Subcutaneous abdominal adipose tissue (tissue), 5 donors: ENCODE measurements at regions not wholly inside any gene's neighbourhood (a gene's known extent, or its start where the extent isn't known, plus 50 kb on each side); places are given as distances from the start of the nearest gene placed in this dataset.

Source experiments
- H3K27ac ChIP-seq: one replicate; pipeline ENCODE4 v1.7.0; 2013; ENCODE audit warnings: low read depth, mild to moderate bottlenecking, inconsistent platforms, low read length, moderate library complexity
- H3K27me3 ChIP-seq, 5 donors: one replicate each; pipeline ENCODE4 v1.7.0; 2013; ENCODE audit warnings: low read length in 5 of 5, inconsistent platforms in 1 of 5; ENCODE audit not compliant: control insufficient read depth in 5 of 5, insufficient read depth in 4 of 5
- H3K36me3 ChIP-seq, 5 donors: one replicate each; pipeline ENCODE4 v1.7.0; 2013; ENCODE audit warnings: low read length in 5 of 5; ENCODE audit not compliant: control insufficient read depth in 5 of 5, insufficient read depth in 5 of 5
- H3K4me1 ChIP-seq, 5 donors: one replicate each; pipeline ENCODE4 v1.7.0; 2013; ENCODE audit warnings: low read length in 5 of 5, mild to moderate bottlenecking in 3 of 5, moderate library complexity in 1 of 5; ENCODE audit not compliant: control insufficient read depth in 5 of 5, insufficient read depth in 5 of 5
- H3K4me3 ChIP-seq, 5 donors: one replicate each; pipeline ENCODE4 v1.7.0; 2013; ENCODE audit warnings: low read length in 5 of 5, low read depth in 1 of 5
- H3K9ac ChIP-seq, 5 donors: one replicate each; pipeline ENCODE4 v1.7.0; 2013; ENCODE audit warnings: low read length in 5 of 5, mild to moderate bottlenecking in 4 of 5, moderate library complexity in 3 of 5
- H3K9me3 ChIP-seq, 5 donors: one replicate each; pipeline ENCODE4 v1.7.0; 2013; ENCODE audit warnings: low read length in 5 of 5; ENCODE audit not compliant: control insufficient read depth in 5 of 5
- donor health status: healthy.
- donor health status: healthy.
- donor health status: healthy.
- donor health status: healthy.
- donor health status: healthy.

DNA sequence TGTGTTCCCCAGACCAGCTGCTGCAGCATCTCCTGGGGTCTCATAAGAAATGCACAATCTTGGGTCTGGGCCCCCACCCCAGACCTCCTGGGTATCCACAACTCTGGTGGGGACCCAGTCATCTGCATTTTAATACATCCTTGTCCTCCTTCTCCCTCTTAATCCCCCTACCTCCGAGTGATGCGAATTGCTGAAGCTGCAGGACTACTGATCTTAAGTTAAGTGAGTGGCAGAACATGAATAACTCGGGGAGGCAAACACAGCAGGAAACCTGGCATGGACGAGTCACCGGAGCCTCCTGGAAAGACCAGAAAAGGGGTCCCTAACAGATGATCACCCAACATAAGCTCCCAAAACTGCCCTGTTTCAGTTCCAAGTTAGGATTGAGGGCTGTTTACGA is 283.2 kb upstream of the MGAT5 start:
- Histone ChIP-seq H3K4me1 (peaks cover 0 to 26% (median 15%) of the 10 kb centered on the region in 5 donors), H3K27me3 (no peaks in the 10 kb centered on the region), H3K9me3 (no peaks in the 10 kb centered on the region), H3K4me3 (no peak overlapping the region), H3K27ac (no peak overlapping the region), H3K36me3 (no peaks in the 10 kb centered on the region), H3K9ac (no peak overlapping the region)

DNA sequence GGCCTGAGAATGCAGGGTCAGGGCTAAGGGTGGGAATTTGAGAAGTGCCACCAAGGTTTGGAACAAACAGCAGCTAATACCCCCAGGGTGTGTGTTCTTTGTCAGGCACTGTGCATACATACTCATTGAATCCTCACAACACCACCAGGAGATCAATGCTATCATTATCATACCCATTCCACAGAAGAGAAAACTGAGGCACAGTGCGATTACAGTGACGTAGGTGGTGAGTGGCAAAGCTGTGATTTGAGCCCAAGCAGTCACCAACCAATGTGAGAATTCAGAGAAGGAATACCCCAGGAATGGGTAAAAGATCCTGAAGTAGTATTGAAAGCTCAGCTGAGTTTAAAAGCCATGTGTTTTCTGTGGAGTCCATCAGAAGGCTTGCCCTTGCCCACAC is 281.6 kb upstream of the MGAT5 start:
- Histone ChIP-seq H3K27ac (no peak overlapping the region), H3K27me3 (no peaks in the 10 kb centered on the region), H3K9ac (no peak overlapping the region), H3K36me3 (no peaks in the 10 kb centered on the region), H3K4me3 (no peak overlapping the region), H3K9me3 (no peaks in the 10 kb centered on the region), H3K4me1 (peaks cover 0 to 28% (median 19%) of the 10 kb centered on the region in 5 donors)

DNA sequence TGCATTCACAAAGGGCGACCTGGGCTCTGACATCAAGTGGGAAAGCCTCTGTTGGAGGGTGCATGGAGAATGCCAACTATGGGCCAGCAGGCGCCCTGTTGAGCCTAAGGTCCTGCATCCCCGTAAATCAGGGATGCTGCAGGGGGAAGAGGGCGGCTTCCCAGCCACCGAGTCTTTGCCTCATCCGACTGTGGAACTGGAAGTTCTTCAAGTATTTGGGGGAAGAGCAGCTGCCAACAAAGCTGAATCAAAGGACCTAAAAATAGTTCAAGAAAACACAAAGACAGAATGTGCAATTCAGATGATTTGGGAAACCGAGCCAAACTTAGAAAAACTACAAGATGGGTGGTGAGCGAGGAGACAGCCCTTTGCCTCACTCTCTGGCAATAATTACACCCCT is 281.1 kb upstream of the MGAT5 start:
- no peak overlapping the region for H3K27ac ChIP-seq

DNA sequence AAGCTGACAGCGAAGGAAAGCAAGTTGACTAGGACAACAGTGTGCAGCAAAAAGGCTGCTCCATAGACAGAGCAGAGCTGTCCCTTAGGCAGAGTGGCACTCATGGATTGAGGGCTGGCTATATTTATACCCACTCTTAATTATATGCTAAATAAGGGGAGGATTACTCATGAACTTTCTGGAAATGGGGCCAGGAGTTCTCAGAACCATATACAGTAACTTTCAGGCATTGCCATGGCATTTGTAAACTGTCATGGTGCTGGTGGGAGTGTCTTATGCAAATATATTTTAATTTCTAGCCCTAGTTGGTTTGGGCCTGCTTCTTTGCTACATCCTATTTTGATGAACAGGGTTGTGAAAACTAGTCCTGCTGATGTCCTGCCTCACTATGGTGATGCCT is 279.5 kb upstream of the MGAT5 start:
- Histone ChIP-seq H3K9ac (no peak overlapping the region), H3K27ac (no peak overlapping the region), H3K27me3 (no peaks in the 10 kb centered on the region), H3K36me3 (no peaks in the 10 kb centered on the region), H3K4me3 (no peak overlapping the region), H3K9me3 (peaks cover 0 to 4% (median 0%) of the 10 kb centered on the region in 5 donors), H3K4me1 (peaks cover 0 to 24% (median 21%) of the 10 kb centered on the region in 5 donors)

More for the DNA sequence above, 281.1 kb upstream of the MGAT5 start:
- no peak overlapping the region for H3K9ac ChIP-seq
- no peaks in the 10 kb centered on the region for H3K27me3 ChIP-seq
- no peaks in the 10 kb centered on the region for H3K9me3 ChIP-seq
- no peaks in the 10 kb centered on the region for H3K36me3 ChIP-seq
- H3K4me3 ChIP-seq, result no peak overlapping the region
- peaks cover 0 to 28% (median 21%) of the 10 kb centered on the region in 5 donors for H3K4me1 ChIP-seq

DNA sequence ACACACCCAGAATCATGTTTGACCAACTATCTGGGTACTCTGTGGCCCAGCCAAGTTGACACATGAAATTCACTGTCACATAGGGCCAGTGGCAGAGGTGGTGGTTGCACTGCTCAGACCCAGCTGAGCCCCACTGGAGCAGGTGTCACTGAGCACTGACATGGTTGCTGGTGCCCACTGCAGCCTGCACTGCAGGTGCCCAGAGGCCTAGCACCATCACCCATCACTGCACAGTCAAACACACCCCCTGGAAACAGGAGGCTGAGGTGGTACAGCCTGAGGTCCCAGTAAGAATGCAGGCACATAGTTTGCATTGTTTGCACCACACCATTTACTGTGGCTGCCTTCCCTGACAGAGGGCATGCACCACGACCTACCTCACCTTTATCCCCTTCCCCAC is 278.7 kb upstream of the MGAT5 start:
- Histone ChIP-seq H3K4me3 (no peak overlapping the region), H3K36me3 (no peaks in the 10 kb centered on the region), H3K4me1 (peaks cover 0 to 24% (median 21%) of the 10 kb centered on the region in 5 donors), H3K27me3 (no peaks in the 10 kb centered on the region), H3K9ac (no peak overlapping the region), H3K9me3 (peaks cover 0 to 6% (median 0%) of the 10 kb centered on the region in 5 donors), H3K27ac (no peak overlapping the region)

DNA sequence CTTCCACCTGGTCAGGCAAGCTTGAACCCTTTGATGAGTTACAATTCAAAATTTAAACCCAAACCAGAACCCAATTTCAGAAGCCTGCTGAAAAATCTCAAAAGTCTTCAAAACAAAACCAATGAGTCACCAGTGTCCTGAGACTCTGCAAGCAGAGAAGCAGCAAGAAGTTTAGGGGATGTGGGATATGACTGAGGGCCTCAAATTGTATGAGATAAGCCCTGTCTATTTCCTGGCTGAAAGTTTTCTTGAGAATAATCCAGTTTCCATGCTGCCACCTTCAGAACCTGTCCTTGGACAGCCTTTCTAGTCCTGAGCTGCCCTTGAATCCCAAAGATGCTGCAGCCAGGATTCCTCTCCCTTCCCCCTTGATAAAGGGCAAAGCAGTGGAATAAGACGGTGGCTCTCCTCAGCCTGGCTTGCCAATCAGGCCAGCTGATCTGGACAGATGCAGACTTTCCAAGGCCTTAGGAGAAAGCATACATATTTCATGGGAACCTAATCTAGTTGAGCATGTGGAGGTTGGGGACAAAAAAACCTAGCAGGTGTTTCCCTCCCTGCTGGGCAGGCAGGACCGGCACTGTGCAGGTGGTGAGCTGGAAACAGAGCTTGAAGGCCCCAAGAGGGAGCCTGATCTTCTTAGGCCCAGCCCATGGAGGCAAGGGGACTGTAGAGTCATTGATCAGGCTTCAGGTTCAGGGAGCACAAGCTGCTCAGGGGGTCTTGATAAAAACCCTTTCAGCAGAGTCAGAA is 278.0 kb upstream of the MGAT5 start:
- H3K27ac ChIP-seq, result no peak overlapping the region
- H3K9me3 ChIP-seq, result peaks cover 0 to 6% (median 0%) of the 10 kb centered on the region in 5 donors
- no peaks in the 10 kb centered on the region for H3K27me3 ChIP-seq
- H3K4me1 ChIP-seq, result peaks cover 0 to 24% (median 18%) of the 10 kb centered on the region in 5 donors
- no peak overlapping the region for H3K9ac ChIP-seq
- H3K4me3 ChIP-seq, result no peak overlapping the region
- H3K36me3 ChIP-seq, result no peaks in the 10 kb centered on the region

DNA sequence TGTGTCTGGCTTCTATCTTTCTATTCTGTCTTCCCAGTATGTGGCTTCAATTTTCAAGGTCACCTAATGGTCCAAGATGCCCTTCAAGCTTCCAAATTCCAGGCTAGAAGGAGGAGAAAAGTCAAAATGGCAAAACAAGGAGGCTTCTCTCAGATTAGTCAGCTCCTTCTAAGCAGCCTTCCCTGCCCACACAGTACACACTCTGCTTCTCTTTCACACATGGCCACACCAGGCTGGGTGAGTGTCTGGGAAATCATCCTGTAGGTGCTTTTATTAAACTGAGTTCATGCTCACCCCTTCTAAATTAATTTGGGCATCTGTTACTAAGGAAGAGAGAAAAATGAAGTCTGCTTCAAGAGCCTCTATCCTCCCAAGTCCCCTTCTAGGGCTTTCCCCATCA is 277.2 kb upstream of the MGAT5 start:
- H3K27ac ChIP-seq, result no peak overlapping the region
- H3K4me1 ChIP-seq, result peaks cover 0 to 17% (median 13%) of the 10 kb centered on the region in 5 donors
- peaks cover 0 to 6% (median 0%) of the 10 kb centered on the region in 5 donors for H3K9me3 ChIP-seq
- no peaks in the 10 kb centered on the region for H3K36me3 ChIP-seq
- H3K9ac ChIP-seq, result no peak overlapping the region
- no peak overlapping the region for H3K4me3 ChIP-seq
- H3K27me3 ChIP-seq, result no peaks in the 10 kb centered on the region

DNA sequence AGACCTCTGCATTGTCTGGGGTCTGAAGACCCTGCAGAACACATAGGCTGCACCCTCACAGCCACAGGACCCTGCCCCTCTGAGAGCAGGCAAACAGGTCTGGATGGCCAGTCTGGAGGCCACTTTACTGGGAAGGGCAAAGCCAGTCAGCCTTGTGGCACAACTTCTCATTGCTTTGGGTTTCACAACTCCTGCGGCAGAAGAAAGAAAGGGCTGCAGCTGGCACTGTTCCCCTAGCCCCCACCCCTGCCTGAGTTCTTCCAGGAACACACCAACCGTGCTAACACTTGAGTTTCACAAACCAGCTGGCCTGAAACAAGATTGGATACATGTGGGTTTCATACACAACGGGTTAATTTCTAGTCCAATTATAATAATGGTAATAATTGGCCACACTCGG is 276.5 kb upstream of the MGAT5 start:
- Histone ChIP-seq H3K9ac (no peak overlapping the region), H3K9me3 (peaks cover 0 to 6% (median 0%) of the 10 kb centered on the region in 5 donors), H3K27ac (no peak overlapping the region), H3K27me3 (no peaks in the 10 kb centered on the region), H3K4me1 (peaks cover 0 to 17% (median 12%) of the 10 kb centered on the region in 5 donors), H3K4me3 (no peak overlapping the region), H3K36me3 (no peaks in the 10 kb centered on the region)

DNA sequence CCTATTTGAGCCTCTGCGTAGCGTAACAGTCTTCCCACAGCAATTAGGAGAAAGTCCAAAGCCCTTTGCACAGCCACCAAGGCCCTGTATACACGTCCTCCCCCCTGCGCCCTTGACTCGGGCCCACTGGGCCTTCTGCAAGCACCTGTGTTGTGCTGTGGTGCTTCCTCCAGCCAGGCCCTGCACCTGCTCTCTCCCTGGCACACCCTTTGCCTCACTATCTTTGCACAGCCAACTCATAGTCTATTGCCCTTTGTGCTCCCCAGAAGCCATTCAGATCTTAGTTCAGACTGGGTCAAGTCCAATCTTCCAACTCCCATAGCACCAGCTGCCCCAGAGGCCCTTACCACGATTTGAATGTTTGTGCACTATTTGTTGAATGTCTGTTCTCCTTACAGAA is 271.6 kb upstream of the MGAT5 start:
- peaks cover 0 to 10% (median 0%) of the 10 kb centered on the region in 5 donors for H3K9me3 ChIP-seq
- no peaks in the 10 kb centered on the region for H3K36me3 ChIP-seq
- H3K27me3 ChIP-seq, result no peaks in the 10 kb centered on the region
- peaks cover 0 to 4% (median 0%) of the 10 kb centered on the region in 5 donors for H3K4me1 ChIP-seq
- H3K9ac ChIP-seq, result no peak overlapping the region
- H3K4me3 ChIP-seq, result no peak overlapping the region
- no peak overlapping the region for H3K27ac ChIP-seq

DNA sequence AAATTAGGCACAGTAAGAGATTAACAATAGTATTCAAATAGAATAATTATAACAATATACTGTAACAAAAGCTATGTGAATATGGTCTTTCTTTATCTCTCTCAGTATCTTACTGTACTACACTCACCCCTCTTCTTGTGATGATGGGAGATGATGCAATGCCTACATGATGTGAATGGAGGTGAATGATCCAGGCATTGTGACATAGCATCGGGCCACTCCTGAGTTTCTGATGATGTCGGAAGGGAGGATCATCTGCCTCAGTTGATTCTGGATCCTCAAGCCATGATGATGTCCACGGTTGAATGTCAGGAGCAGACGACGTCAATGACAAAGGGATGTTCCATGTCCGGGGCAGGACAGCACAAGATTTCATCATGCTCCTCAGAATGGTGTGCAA is 268.3 kb upstream of the MGAT5 start:
- Histone ChIP-seq H3K4me3 (no peak overlapping the region), H3K9ac (no peak overlapping the region), H3K9me3 (peaks cover 0 to 4% (median 0%) of the 10 kb centered on the region in 5 donors), H3K27me3 (no peaks in the 10 kb centered on the region), H3K27ac (no peak overlapping the region), H3K36me3 (no peaks in the 10 kb centered on the region), H3K4me1 (no peaks in the 10 kb centered on the region)
